HS-5 (cell line): ENCODE measurements at regions not wholly inside any gene's neighbourhood (a gene's known extent, or its start where the extent isn't known, plus 50 kb on each side); places are given as distances from the start of the nearest gene placed in this dataset.
A peak's percentile ranks its signal among the peaks of the same experiment; 100 is the strongest.

Experiments used
- DNase-seq: peaks from one replicate; pipeline ENCODE4 v3.0.0-alpha.2; 2012; ENCODE audit warnings: low read depth

DNA sequence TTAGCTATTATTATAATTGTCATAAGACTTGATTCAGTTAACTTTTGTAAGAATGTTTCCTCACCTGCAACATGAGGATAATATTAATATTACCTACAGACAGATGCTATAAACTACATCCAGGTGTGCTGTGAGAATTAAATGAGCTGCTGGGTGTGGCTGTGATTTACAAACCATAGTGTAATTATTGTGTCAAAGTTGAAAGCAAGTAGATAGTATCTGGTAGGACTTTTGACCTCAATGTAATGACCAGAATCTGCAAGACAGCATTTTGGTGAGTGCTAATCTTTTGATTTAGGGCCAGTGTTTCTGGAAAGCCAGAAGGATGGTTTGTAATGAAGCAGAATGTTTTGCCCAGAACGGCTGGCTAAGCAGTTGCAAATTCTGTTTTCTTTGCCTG, 162.5 kb downstream of the TRMT11 start:
- no peak for DNase-seq

DNA sequence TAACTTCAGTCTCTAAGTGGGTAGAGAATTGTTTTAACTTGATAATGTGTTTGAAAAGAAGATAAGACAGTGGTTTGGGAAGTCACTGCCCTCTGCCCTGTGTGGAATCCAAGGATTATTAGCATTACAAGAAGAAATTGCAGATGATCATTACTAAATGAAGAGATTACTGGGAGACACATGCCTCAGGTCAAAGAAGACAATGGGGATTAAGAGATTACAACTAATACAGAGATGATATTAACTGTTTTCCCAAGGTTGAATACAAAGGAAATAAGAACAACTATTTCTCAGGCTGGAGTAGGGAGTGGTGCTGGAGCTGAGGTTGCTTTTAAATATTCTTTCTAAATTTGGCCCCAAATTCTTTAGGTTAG, 166.0 kb downstream of the TRMT11 start:
- no peak for DNase-seq

DNA sequence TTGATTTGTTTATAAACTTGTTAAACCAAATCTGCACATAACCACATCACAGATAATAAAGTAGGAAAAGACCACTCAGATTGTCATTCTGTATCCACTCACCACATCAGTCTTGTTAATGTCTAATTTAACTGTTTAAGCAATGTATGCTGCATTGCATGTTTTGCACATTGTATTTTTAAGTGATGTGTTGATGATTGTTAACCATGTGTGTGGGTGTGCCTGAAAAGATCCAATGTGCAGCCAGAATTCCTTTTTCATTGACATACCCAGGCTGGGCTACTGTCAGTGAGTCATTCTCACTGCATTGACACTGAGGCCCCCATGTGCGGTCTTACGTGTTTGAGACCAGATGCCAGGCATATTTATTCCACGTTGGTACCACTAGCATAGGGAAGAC, 167.3 kb downstream of the TRMT11 start:
- DNase-seq, result no peak

DNA sequence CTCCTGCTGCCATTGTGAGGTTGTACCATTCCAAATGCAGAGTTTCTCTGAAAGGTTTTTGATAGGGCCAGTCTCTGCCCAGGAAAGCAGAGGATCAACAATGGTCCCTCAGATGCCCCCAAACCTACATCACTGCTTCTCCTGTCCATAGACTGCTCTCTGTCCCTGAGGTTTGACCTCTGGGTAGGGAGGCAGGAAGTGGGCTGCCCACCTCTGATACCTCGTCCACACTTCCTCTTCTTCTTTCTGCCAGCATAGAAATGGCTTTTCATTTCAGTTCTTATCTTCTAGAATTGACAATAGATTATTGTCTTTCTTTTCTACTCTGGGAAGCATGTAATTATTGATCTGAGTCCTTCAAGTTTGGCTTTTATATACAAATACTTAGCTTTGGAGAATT, 170.6 kb downstream of the TRMT11 start:
- DNase-seq, result no peak

- no peak for DNase-seq
Observed at GRCh38 chr6:126167726-126168125, 172.2 kb upstream of the CENPW start.

- no peak for DNase-seq
Observed at GRCh38 chr6:126170433-126170832, 169.5 kb upstream of the CENPW start.

GRCh38 chr6:126170978-126171382, 168.9 kb upstream of the CENPW start:
- no peak for DNase-seq

DNA sequence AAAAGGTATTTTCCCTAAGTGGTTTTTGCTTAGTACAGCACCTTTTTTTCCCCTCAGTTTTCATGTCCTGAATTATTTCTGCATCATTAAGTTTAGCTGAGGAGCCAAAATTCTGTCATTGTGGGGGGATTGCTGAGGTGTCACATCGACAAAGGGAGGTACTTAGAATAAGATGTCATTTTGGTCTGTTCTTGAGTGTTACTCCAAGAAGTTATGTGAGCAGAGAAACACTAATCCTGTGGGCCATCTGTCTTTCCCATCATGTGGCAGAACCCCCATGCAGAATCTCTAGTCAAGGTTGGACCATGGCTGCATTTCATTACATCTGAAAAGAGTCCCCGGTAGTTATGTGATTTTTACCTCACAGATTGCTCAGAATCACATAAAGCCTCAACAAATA, 167.8 kb upstream of the CENPW start:
- no peak for DNase-seq

GRCh38 chr6:126173265-126173664, 166.7 kb upstream of the CENPW start:
- no peak for DNase-seq

DNA sequence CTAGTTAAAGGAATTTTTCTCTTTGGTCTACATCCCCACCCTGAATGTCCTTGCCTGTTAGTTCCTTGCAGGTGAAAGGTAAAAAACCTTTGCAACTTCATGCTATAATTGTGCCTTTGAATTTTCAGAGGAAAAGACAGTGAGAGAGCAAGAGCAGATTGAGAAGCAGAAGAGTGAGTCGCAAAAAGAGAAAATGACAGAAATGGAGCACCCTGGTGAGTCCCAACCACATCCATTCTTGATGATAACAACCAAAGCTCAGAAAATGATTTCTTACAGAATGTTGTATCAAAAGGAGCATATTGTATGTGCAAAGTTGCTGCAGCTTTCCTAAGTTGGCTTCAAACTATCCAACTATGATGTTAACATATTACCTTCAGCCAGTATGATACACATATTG, 165.2 kb upstream of the CENPW start:
- DNase-seq, result no peak

DNA sequence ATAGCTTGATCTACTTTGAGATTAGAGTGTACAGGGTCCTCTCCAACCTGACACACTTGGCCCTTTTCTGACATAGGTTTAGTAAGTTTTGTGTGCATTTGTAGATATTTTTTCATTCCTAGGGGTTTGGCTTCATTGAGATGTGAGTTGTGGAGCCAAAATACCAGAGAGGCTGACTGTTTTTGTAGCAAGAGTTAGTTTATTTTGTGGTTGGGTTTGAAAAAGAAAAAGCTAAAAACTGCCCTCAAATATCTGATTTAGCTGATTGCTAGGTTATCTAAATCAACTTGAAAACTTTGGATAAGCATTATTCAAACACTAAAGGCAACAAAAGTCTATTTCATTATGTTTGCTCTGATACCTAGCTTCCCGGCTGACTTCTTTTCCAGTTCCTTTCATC, 164.7 kb upstream of the CENPW start:
- no peak for DNase-seq

DNA sequence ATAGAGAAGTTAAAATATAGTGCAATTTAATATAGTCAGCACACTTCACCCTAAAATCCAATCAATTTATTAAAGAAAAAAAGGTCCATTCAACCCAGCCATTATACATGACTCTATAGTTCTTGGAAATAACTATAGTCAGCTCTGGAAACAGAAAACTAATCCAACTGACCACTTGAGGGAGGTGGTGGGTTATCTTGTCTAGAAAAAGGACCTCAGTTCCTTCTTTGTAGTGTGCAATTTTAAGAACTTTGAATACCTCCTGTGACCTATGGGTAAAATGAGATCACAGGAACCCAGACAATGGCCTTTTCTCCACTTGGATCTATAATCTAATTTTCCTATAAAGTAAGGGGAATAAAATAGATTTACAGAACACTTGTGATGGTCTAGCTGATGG, 163.6 kb upstream of the CENPW start:
- no peak for DNase-seq

DNA sequence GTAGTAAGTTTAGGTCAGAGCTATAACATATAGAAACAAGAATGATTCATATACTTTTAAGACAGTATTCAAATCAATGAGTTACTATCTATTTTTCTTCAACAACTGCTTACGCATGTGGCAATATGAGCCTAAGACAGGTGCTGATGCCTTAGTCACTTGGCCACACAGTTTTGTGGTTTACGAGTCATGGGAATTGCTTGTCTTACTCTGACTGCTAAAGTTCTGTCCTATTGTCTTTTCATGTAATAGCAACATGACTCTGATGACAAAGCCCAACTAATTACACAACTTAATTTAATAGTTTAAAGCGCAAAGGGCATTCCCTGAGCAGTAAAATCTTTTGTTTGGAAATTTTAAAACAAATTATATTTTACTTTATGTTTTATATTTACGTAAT, 159.3 kb upstream of the CENPW start:
- peak; percentile 87 for DNase-seq

- no peak for DNase-seq
Observed at GRCh38 chr6:126181173-126181741, 158.7 kb upstream of the CENPW start.

GRCh38 chr6:126181890-126182289, 158.0 kb upstream of the CENPW start:
- no peak for DNase-seq

DNA sequence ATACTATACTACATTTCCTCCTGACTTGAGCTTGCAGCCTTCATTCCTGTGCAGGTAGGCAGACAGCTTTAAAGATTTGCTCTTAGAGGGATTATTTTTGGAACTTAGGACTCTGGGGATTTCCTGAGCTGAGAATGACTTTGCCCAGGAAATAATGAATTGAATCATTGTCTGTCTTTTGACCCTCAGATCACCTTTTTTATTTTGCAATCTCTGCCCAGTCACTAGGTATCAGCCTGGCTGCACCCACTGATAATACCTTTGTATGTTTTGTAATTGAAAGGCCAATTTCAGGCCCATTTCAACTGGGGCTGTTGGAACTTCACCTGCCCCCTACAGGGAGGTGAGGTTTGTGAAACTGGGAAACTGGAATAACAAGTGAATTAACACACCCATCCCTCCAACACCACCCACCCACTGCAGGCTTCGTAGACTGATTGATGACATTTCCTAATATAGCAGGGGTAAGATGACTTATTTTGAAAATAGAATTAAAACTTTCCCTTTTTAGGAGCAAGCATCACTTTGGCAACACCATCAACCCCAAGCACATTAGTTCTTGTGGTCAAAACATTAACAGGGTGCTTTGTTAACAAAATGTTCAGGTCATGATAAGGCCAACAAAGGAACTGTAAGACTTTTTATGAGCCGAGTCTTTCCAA, 157.1 kb upstream of the CENPW start:
- DNase-seq, result no peak

DNA sequence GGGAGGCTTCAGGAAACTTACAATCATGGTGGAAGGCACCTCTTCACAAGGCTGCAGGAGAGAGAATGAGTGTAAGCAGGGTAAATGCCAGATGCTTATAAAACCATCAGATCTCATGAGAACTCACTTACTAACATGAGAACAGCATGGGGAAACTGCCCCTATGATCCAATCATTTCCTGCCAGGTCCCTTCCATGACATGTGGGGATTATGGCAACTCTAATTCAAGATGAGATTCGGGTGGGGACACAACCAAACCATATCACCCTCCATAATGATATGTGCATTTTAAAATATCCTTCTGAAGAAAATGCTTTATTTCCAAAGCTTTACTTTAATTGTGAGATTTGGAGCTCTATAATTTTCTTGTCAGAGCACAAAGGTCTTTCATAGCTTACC, 154.1 kb upstream of the CENPW start:
- DNase-seq, result no peak

DNA sequence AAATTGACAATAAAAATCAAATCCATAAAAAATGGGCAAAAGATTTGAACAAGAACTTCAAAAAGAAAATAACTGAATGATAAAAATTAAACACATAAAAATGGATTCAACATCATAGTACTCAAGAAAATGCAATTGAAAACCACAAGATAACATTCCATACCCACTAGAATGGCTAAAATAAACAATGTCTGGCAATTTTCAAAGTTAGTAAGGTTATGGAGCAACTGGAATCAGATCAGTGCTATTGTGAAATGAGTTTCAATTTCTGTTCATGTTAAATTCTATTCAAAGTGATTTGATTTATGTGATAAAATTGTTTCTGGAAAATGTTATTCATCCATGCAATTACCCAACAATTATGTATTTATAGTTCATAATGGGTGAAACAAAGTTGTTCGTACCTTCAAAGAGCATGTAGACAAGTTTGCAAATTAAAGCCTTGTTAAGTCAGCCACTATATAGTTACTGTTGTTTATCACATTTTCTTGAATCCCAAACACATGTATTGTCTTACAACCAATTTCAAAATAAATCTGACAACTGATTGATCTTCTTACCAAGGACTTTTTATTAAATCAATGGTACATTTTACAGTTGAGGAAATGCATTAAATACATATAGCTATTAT, 151.5 kb upstream of the CENPW start:
- no peak for DNase-seq

DNA sequence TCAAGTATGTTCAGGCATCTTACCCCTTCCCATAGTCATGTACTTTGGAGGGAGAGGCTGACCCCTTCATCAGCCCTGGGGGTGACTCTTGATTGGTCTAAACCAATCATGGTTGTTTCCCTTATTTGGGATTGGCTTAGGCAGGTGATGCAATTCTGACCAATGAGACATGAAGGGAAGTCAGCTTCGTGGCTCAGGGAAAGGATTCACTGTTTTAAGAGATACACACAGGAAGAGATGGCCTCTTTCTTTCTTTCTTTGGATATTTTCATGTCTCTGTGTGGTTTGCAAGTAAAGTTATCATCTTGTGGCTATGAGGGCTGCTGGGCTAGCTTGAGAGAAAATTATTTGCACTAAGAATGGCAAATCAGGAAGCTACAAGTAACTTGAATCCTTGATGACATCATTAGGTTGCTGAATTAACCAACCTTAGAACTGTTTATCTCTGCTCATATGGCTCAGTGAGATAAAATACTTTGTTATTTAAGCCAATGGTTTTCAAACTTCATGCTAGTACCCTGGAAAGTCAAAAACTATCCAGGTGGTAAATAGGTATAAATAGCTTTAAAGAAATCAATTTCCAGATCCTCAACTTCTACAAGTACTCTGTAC, 144.2 kb upstream of the CENPW start:
- no peak for DNase-seq

DNA sequence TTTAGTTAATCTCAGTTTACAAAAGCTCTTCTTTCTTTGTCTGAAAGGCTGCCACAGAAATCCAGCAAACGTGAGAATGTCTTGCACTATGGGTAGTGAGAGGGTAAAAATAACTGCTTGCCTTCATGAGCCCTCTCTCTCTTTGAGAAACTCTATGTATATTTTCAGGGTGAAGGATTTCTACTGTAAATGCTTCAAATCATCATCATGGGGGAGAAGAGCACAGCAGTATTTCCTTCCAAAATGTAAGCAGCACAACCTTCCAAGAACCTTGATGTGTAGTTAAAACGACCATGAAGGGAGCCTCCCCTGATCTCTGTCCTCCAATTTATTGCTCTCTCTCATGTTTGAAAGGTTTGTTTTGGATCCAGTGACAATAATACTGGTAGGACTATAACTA, 141.3 kb upstream of the CENPW start:
- no peak for DNase-seq

DNA sequence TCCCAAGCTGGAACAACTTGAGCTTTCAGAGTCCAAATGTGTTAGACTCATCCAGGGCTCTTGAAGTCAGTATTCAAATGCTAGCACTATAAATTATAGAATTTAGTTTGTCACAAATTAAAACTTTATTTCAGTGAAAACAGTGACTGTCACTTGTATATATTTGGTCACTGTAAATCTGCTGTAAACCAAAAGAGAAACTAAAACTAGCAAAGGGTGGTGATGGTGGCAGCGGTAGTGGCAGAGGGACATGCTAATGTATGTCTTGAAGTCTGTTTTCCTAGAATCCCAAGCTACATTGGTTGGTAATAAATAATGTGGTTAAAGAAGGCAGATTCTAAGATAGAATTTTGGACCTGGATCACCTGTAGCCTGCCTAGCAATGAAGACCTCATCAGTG, 140.4 kb upstream of the CENPW start:
- no peak for DNase-seq

DNA sequence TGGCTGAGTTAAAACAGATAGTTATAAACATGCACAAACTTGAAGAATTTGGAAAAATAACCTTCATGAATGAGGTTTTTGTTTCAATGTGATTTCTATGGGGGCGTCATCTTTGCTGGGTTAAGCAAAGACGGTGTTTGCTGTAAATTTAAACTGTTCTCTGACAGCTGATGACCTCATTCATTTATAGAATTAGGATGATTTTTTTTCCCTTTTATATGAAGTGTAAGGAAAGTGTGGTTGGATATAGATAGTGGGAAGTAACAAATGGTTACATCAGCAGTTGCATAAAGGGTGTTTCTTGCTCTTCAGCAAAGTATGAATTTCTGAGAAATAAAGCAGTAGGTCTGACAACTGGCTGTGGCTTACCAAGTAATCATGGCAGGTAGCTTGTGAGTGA, 137.2 kb upstream of the CENPW start:
- no peak for DNase-seq

- DNase-seq, result no peak
Observed at GRCh38 chr6:126204126-126204525, 135.8 kb upstream of the CENPW start.

- DNase-seq, result no peak
Observed at GRCh38 chr6:126204598-126204997, 135.3 kb upstream of the CENPW start.
